CD4-positive, alpha-beta T cell (primary cell): ENCODE measurements at regions not wholly inside any gene's neighbourhood (a gene's known extent, or its start where the extent isn't known, plus 50 kb on each side); places are given as distances from the start of the nearest gene placed in this dataset.
A peak's percentile ranks its signal among the peaks of the same experiment; 100 is the strongest.

Experiments
- ATAC-seq: fragments of 200-7000 bp; cut with Tn5 transposase; one replicate; pipeline ENCODE4 v1.10.0; 2022; ENCODE audit warnings: mild to moderate bottlenecking; ENCODE audit not compliant: poor library complexity
- CTCF ChIA-PET: fragments of 350-600 bp; sonication (Branson Sonifier 250); formaldehyde crosslinking; loops from one replicate; lab custom pipeline; 2021; ENCODE audit warnings: antibody characterized with exemption, inconsistent platforms; lab: Charles Lee
- POLR2A ChIA-PET: fragments of 350-600 bp; sonication (Branson Sonifier 250); formaldehyde crosslinking; loops from one replicate; lab custom pipeline; 2021; ENCODE audit warnings: antibody characterized with exemption, inconsistent platforms; lab: Charles Lee
- DNase-seq, 14 experiments: peaks; one replicate each; pipeline ENCODE4 v3.0.0-alpha.2; 2013 to 2020; ENCODE audit warnings: mixed read lengths in 2 of 14
- H3K27ac ChIP-seq, 2 donors: one replicate each; pipeline versions ENCODE4 v1.5.1 to v1.7.0; 2013; ENCODE audit warnings: low read length in 2 of 2, low read depth in 1 of 2, mild to moderate bottlenecking in 1 of 2
- H3K27me3 ChIP-seq, 2 experiments: 1 replicate in 1 of 2; 2 replicates in 1 of 2; pipeline versions ENCODE4 v1.6.1 to v1.7.0; 2013; ENCODE audit warnings: low read length in 2 of 2, control low read depth in 1 of 2, mild to moderate bottlenecking in 1 of 2, moderate library complexity in 1 of 2; ENCODE audit not compliant: insufficient read depth in 2 of 2, control insufficient read depth in 1 of 2
- H3K36me3 ChIP-seq: one replicate; pipeline ENCODE4 v1.6.1; 2013; ENCODE audit warnings: low read length, control low read depth; ENCODE audit not compliant: insufficient read depth
- H3K4me1 ChIP-seq: one replicate; pipeline ENCODE4 v1.6.1; 2013; ENCODE audit warnings: low read length, control low read depth; ENCODE audit not compliant: insufficient read depth
- H3K4me3 ChIP-seq: one replicate; pipeline ENCODE4 v1.5.1; 2013; ENCODE audit warnings: mild to moderate bottlenecking, low read length, moderate library complexity
- H3K9me3 ChIP-seq, 2 experiments: 1 replicate in 1 of 2; 2 replicates in 1 of 2; pipeline versions ENCODE4 v1.6.1 to v1.7.0; 2013; ENCODE audit warnings: low read length in 2 of 2, mild to moderate bottlenecking in 2 of 2, control low read depth in 1 of 2, moderate library complexity in 1 of 2; ENCODE audit not compliant: control insufficient read depth in 1 of 2, insufficient read depth in 1 of 2
- H3K27ac Mint-ChIP-seq: one replicate; pipeline ENCODE4 v1.8.0; 2020; ENCODE audit warnings: mixed read lengths
- H3K27me3 Mint-ChIP-seq: one replicate; pipeline ENCODE4 v1.8.0; 2021; ENCODE audit warnings: mixed read lengths
- H3K36me3 Mint-ChIP-seq: one replicate; pipeline ENCODE4 v1.8.0; 2021; ENCODE audit warnings: low read depth, mixed read lengths
- H3K4me1 Mint-ChIP-seq: one replicate; pipeline ENCODE4 v1.8.0; 2021; ENCODE audit warnings: low read depth, mixed read lengths
- H3K4me3 Mint-ChIP-seq: one replicate; pipeline ENCODE4 v1.8.0; 2020; ENCODE audit warnings: mild to moderate bottlenecking, mixed read lengths
- H3K9me3 Mint-ChIP-seq: one replicate; pipeline ENCODE4 v1.8.0; 2020; ENCODE audit warnings: mixed read lengths
- CTCF ChIP-seq: fragments of 200-600 bp; IDR thresholded peaks from one replicate; pipeline ENCODE4 v1.8.0; 2022; ENCODE audit warnings: antibody characterized with exemption, mild to moderate bottlenecking
- intact Hi-C, 2 experiments: fragments of 100-400 bp; cut with DNase I in 1 of 2; cut with micrococcal nuclease in 1 of 2; formaldehyde crosslinking; loops; one replicate each; pipeline versions ENCODE4 v1.15.1 to v1.9.0; 2023 to 2025; cut with DNase I, micrococcal nuclease

DNA sequence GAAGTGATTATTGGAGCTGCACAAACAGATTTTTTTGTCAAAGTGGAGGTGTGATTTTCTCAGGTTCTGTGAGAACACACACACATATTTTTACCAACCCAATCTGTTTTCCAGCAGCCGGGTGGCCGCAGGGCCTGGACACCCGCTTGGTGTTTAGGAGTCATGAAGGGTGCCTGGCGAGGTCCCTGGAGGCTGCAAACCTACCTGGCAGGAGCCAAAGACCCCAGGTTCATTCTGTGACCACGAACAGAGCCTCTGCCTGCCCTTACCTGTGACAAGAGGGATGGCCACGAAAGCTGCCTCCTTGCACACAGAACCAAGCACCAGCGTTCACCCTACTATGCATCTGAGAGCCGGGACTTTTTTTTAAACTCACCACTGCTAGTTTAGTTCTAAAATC lies 64.3 kb upstream of the ID2 start:
- intact Hi-C loops: no loop called here
- Histone ChIP-seq H3K27me3 (no peaks in the 10 kb centered on the region), H3K36me3 (no peaks in the 10 kb centered on the region), H3K27ac (no peak overlapping the region), H3K4me3 (no peak overlapping the region), H3K4me1 (no peaks in the 10 kb centered on the region), H3K9me3 (peaks cover 0 to 3% of the 10 kb centered on the region in 2 experiments)
- H3K9me3 Mint-ChIP-seq: no peaks in the 10 kb centered on the region
- H3K27ac Mint-ChIP-seq: no peak overlapping the region
- no peaks in the 10 kb centered on the region for H3K4me1 Mint-ChIP-seq
- ChIA-PET POLR2A (interaction anchor here (0.7 kb wide), 1 partner anchor 240 kb away, joined by 3 read pairs; no protein-coding TSS in a partner anchor), CTCF (no interaction called here)
- no peak for ATAC-seq
- H3K4me3 Mint-ChIP-seq: no peak overlapping the region
- peak in 1 of 14 experiments; percentile 12 for DNase-seq
- no peaks in the 10 kb centered on the region for H3K36me3 Mint-ChIP-seq
- TF ChIP-seq CTCF: no peak
- no peaks in the 10 kb centered on the region for H3K27me3 Mint-ChIP-seq

GRCh38 chr2:8619071-8619470 lies 62.8 kb upstream of the ID2 start:
- H3K9me3 Mint-ChIP-seq: no peaks in the 10 kb centered on the region

DNA sequence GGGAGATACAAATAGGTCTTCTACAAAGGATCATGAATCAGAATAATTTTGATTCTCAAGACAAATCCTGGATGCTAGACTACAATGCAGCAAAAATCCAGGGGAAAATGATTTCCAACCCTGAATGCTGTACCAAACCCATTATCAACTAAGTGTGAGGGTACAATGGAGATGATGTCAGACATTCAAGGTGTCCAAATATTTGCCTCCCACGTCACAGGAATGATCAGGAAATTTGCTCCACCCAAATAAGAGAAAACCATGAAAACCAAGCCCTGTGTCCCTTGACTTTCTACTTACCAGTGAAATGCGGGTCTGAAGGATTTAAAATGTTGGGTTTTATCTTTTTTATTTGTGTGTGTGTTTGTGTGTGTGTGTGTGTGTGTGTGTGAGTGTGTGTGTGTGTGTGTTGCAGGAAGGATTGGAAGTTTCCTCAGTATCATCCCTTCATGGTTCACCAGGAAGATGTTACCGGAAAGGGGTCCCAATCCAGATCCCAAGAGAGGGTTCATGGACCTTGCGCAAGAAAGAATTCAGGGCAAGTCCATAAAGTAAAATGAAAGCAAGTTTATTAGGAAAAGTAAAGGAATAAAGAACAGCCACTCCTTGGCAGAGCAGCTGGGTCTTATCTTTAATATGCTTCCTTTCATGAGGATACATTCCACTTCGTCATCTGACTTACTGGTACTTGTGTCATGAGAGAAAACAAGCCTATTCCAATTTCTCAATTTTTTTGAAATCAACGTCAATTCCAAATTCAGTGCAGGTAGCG lies 61.1 kb upstream of the ID2 start:
- Histone ChIP-seq H3K9me3 (peaks cover 0 to 3% of the 10 kb centered on the region in 2 experiments), H3K27ac (no peak overlapping the region), H3K36me3 (no peaks in the 10 kb centered on the region), H3K27me3 (no peaks in the 10 kb centered on the region), H3K4me1 (no peaks in the 10 kb centered on the region), H3K4me3 (no peak overlapping the region)
- DNase-seq (no peak), ATAC-seq (no peak)
- H3K4me1 Mint-ChIP-seq: no peaks in the 10 kb centered on the region
- H3K9me3 Mint-ChIP-seq: no peaks in the 10 kb centered on the region
- intact Hi-C loops: no loop called here
- no peak for TF ChIP-seq CTCF
- H3K36me3 Mint-ChIP-seq: no peaks in the 10 kb centered on the region
- H3K27ac Mint-ChIP-seq: no peak overlapping the region
- peaks cover 5% of the 10 kb centered on the region for H3K27me3 Mint-ChIP-seq
- CTCF ChIA-PET: no interaction called here
- H3K4me3 Mint-ChIP-seq: no peak overlapping the region
- POLR2A ChIA-PET: no interaction called here

More at GRCh38 chr2:8619071-8619470, 62.8 kb upstream of the ID2 start:
- Histone ChIP-seq H3K9me3 (peaks cover 0 to 3% of the 10 kb centered on the region in 2 experiments), H3K36me3 (no peaks in the 10 kb centered on the region), H3K4me3 (no peak overlapping the region), H3K27ac (no peak overlapping the region), H3K27me3 (no peaks in the 10 kb centered on the region), H3K4me1 (no peaks in the 10 kb centered on the region)
- no peak for TF ChIP-seq CTCF
- POLR2A ChIA-PET: no interaction called here
- H3K36me3 Mint-ChIP-seq: no peaks in the 10 kb centered on the region
- ATAC-seq (no peak), DNase-seq (no peak)
- H3K27me3 Mint-ChIP-seq: peaks cover 5% of the 10 kb centered on the region
- no peak overlapping the region for H3K27ac Mint-ChIP-seq
- no peaks in the 10 kb centered on the region for H3K4me1 Mint-ChIP-seq
- H3K4me3 Mint-ChIP-seq: no peak overlapping the region
- CTCF ChIA-PET: no interaction called here
- intact Hi-C loops: no loop called here
